ENCODE measurements at regions not wholly inside any gene's neighbourhood (a gene's known extent, or its start where the extent isn't known, plus 50 kb on each side); places are given as distances from the start of the nearest gene placed in this dataset.

- H3K9me3 ChIP-seq (replicated peaks; ENCODE audit: control insufficient read depth, insufficient read depth, low read length) = no peaks in the 10 kb centered on the region
- WGBS (ENCODE audit: insufficient coverage, insufficient replicate concordance, low lambda C conversion rate, missing lambda C conversion rate) = 0% methylated on average over 2 of the region's 2 CpGs
- no peaks in the 10 kb centered on the region for H4K20me1 ChIP-seq (ENCODE audit: control insufficient read depth, insufficient read depth)
- ATAC-seq (no peak), FAIRE-seq (no peak), DNase-seq (ENCODE audit: low read depth, low spot score) (no peak)
- in situ Hi-C loops (cut with MboI) (no loop called here), intact Hi-C loops (cut with micrococcal nuclease; ENCODE audit: unreplicated experiment) (no loop called here)
- no peaks in the 10 kb centered on the region for H3K79me2 ChIP-seq (ENCODE audit: control insufficient read depth, insufficient read depth, low read length)
- H3K4me3 ChIP-seq = no peak overlapping the region
- H3K9ac ChIP-seq (ENCODE audit: control insufficient read depth, insufficient read depth, low read length) = no peak overlapping the region
- no peak overlapping the region for H2AFZ ChIP-seq (ENCODE audit: control insufficient read depth, low read depth, low read length)
- ChIA-PET POLR2A (no interaction called here), SMC1A (ENCODE audit: uncharacterized antibody, unreplicated experiment) (no interaction called here), CTCF (no interaction called here), RAD21 (ENCODE audit: unreplicated experiment) (no interaction called here)
- H3K36me3 ChIP-seq (ENCODE audit: control insufficient read depth in 2 of 2, insufficient read depth in 2 of 2, low read length in 1 of 2) = no peaks in the 10 kb centered on the region
- H3K27ac ChIP-seq (ENCODE audit: control insufficient read depth, insufficient read depth) = no peak overlapping the region
- no peaks in the 10 kb centered on the region for H3K27me3 ChIP-seq (replicated peaks in 1 of 2; ENCODE audit: control insufficient read depth in 2 of 2, insufficient read depth in 2 of 2, low read length in 1 of 2)
- no peak overlapping the region for H3K4me2 ChIP-seq (ENCODE audit: control insufficient read depth, insufficient read depth)
- H3K4me1 ChIP-seq (ENCODE audit: control insufficient read depth, insufficient read depth, low read length) = no peaks in the 10 kb centered on the region
- TF ChIP-seq ZBED1 (IDR thresholded peaks at IDR 0.05; ENCODE audit: borderline replicate concordance) (no peak), MYC (IDR thresholded peaks at IDR 0.05; ENCODE audit: insufficient read depth, insufficient read length, insufficient replicate concordance, low read length, severe bottlenecking) (no peak), PAX5 (IDR thresholded peaks at IDR 0.05; ENCODE audit: borderline replicate concordance, low read depth, low read length) (no peak), E2F8 (IDR thresholded peaks at IDR 0.05; ENCODE audit: low read depth, partially characterized antibody) (no peak), ZZZ3 (IDR thresholded peaks at IDR 0.05; ENCODE audit: control insufficient read depth, insufficient read length, low read depth) (no peak)
- BruUV-seq (replicated peaks) = no TSS peak
Measured at GRCh38 chr9:117800389-117800788, 96.2 kb downstream of the TLR4 start.

- Histone ChIP-seq H3K27me3 (replicated peaks in 1 of 2; ENCODE audit: control insufficient read depth in 2 of 2, insufficient read depth in 2 of 2, low read length in 1 of 2) (no peaks in the 10 kb centered on the region), H3K27ac (ENCODE audit: control insufficient read depth, insufficient read depth) (no peak overlapping the region), H2AFZ (ENCODE audit: control insufficient read depth, low read depth, low read length) (no peak overlapping the region), H3K79me2 (ENCODE audit: control insufficient read depth, insufficient read depth, low read length) (no peaks in the 10 kb centered on the region), H3K9ac (ENCODE audit: control insufficient read depth, insufficient read depth, low read length) (no peak overlapping the region), H4K20me1 (ENCODE audit: control insufficient read depth, insufficient read depth) (no peaks in the 10 kb centered on the region), H3K4me2 (ENCODE audit: control insufficient read depth, insufficient read depth) (no peak overlapping the region), H3K36me3 (ENCODE audit: control insufficient read depth in 2 of 2, insufficient read depth in 2 of 2, low read length in 1 of 2) (no peaks in the 10 kb centered on the region), H3K4me3 (no peak overlapping the region), H3K4me1 (ENCODE audit: control insufficient read depth, insufficient read depth, low read length) (no peaks in the 10 kb centered on the region), H3K9me3 (replicated peaks; ENCODE audit: control insufficient read depth, insufficient read depth, low read length) (no peaks in the 10 kb centered on the region)
- in situ Hi-C loops (cut with MboI) (no loop called here), intact Hi-C loops (cut with micrococcal nuclease; ENCODE audit: unreplicated experiment) (no loop called here)
- ChIA-PET SMC1A (ENCODE audit: uncharacterized antibody, unreplicated experiment) (no interaction called here), CTCF (no interaction called here), RAD21 (ENCODE audit: unreplicated experiment) (no interaction called here), POLR2A (no interaction called here)
- BruUV-seq (replicated peaks) = no TSS peak
- 31% methylated on average over 4 of the region's 4 CpGs for WGBS (ENCODE audit: insufficient coverage, insufficient replicate concordance, low lambda C conversion rate, missing lambda C conversion rate)
- ATAC-seq = peak; percentile 57
- TF ChIP-seq CHD2 (IDR thresholded peaks at IDR 0.05; ENCODE audit: borderline replicate concordance, low read depth, low read length) = no peak
- no peak for TF ChIP-seq SPI1 (IDR thresholded peaks at IDR 0.05; ENCODE audit: borderline replicate concordance, insufficient read depth, low read depth, low read length)
- TF ChIP-seq REST (IDR thresholded peaks at IDR 0.05; ENCODE audit: low read depth, low read length) = no peak
- TF ChIP-seq USF2 (IDR thresholded peaks at IDR 0.05; ENCODE audit: borderline replicate concordance, low read depth, low read length) = no peak
- TF ChIP-seq RUNX3 (IDR thresholded peaks at IDR 0.05; ENCODE audit: low read length) = no peak
- no peak for TF ChIP-seq NBN (IDR thresholded peaks at IDR 0.05)
- TF ChIP-seq SRF (IDR thresholded peaks at IDR 0.05; ENCODE audit: low read depth in 2 of 2, low read length in 2 of 2) = no peak
- no peak for FAIRE-seq
- DNase-seq (ENCODE audit: low read depth, low spot score) = no peak
Measured at GRCh38 chr9:117809751-117810150, 105.5 kb downstream of the TLR4 start.

Measured in GM12878 (cell line).